Neuronal stem cell (in vitro differentiated cells): ENCODE measurements at regions not wholly inside any gene's neighbourhood (a gene's known extent, or its start where the extent isn't known, plus 50 kb on each side); places are given as distances from the start of the nearest gene placed in this dataset.

Source experiments
- DNase-seq: peaks from one replicate; pipeline ENCODE4 v3.0.0-alpha.2; 2013; ENCODE audit warnings: low spot score
- H2AFZ ChIP-seq: one replicate; pipeline ENCODE4 v1.6.1; 2013; ENCODE audit warnings: mild to moderate bottlenecking, low read length, inconsistent platforms
- H2AK5ac ChIP-seq: 2 replicates; pipeline ENCODE4 v1.6.1; 2013; ENCODE audit warnings: low read depth, mild to moderate bottlenecking, inconsistent platforms, low read length, moderate library complexity, mixed read lengths
- H2BK120ac ChIP-seq: 2 replicates; pipeline ENCODE4 v1.6.1; 2013; ENCODE audit warnings: low read depth, mild to moderate bottlenecking, inconsistent platforms, low read length, moderate library complexity, mixed read lengths
- H2BK12ac ChIP-seq: one replicate; pipeline ENCODE4 v1.6.1; 2013; ENCODE audit warnings: low read length, inconsistent platforms
- H2BK15ac ChIP-seq: 2 replicates; pipeline ENCODE4 v1.6.1; 2013; ENCODE audit warnings: mild to moderate bottlenecking, low read length, inconsistent platforms, mixed read lengths
- H2BK5ac ChIP-seq: one replicate; pipeline ENCODE4 v1.6.1; 2013; ENCODE audit warnings: inconsistent platforms, mild to moderate bottlenecking, low read length, moderate library complexity
- H3K14ac ChIP-seq: one replicate; pipeline ENCODE4 v1.6.1; 2013; ENCODE audit warnings: low read length, inconsistent platforms
- H3K18ac ChIP-seq: 2 replicates; pipeline ENCODE4 v1.6.1; 2013; ENCODE audit warnings: low read length, inconsistent platforms
- H3K23ac ChIP-seq: 2 replicates; pipeline ENCODE4 v1.6.1; 2013; ENCODE audit warnings: low read depth, mild to moderate bottlenecking, mixed read lengths, low read length, inconsistent platforms; ENCODE audit not compliant: poor library complexity
- H3K27ac ChIP-seq: replicated peaks from 3 replicates; pipeline ENCODE4 v1.5.1; 2013; ENCODE audit warnings: low read length, inconsistent platforms
- H3K27me3 ChIP-seq, 3 experiments: 2 replicates each; pipeline ENCODE4 v1.6.1; 2013; ENCODE audit warnings: low read length in 3 of 3, mild to moderate bottlenecking in 2 of 3, inconsistent platforms in 1 of 3, low read depth in 1 of 3, mixed read lengths in 1 of 3, moderate library complexity in 1 of 3; ENCODE audit not compliant: control insufficient read depth in 3 of 3, insufficient read depth in 3 of 3
- H3K36me3 ChIP-seq, 2 donors: replicated peaks in 1 of 2; 2 replicates each; pipeline ENCODE4 v1.6.1; 2013; ENCODE audit warnings: low read length in 2 of 2; ENCODE audit not compliant: control insufficient read depth in 2 of 2, insufficient read depth in 2 of 2
- H3K4ac ChIP-seq: 2 replicates; pipeline ENCODE4 v1.6.1; 2013; ENCODE audit warnings: inconsistent platforms, mild to moderate bottlenecking, low read length, moderate library complexity
- H3K4me1 ChIP-seq, 2 donors: 1 replicate in 1 of 2; 2 replicates in 1 of 2; pipeline ENCODE4 v1.6.1; 2013; ENCODE audit warnings: low read length in 2 of 2, low read depth in 1 of 2; ENCODE audit not compliant: control insufficient read depth in 2 of 2, insufficient read depth in 1 of 2
- H3K4me2 ChIP-seq: one replicate; pipeline ENCODE4 v1.6.1; 2013; ENCODE audit warnings: mild to moderate bottlenecking, low read length, inconsistent platforms; ENCODE audit not compliant: insufficient read depth, poor library complexity, severe bottlenecking
- H3K4me3 ChIP-seq, 2 donors: 2 replicates each; pipeline ENCODE4 v1.5.1; 2013; ENCODE audit warnings: low read length in 2 of 2, mild to moderate bottlenecking in 2 of 2, inconsistent platforms in 1 of 2, moderate library complexity in 1 of 2
- H3K79me1 ChIP-seq: one replicate; pipeline ENCODE4 v1.6.1; 2013; ENCODE audit warnings: low read depth, mild to moderate bottlenecking, inconsistent platforms, low read length, moderate library complexity
- H3K9ac ChIP-seq: one replicate; pipeline ENCODE4 v1.6.1; 2013; ENCODE audit warnings: mild to moderate bottlenecking, low read depth, low read length, inconsistent platforms; ENCODE audit not compliant: poor library complexity
- H3K9me3 ChIP-seq, 2 donors: replicated peaks in 1 of 2; 2 replicates each; pipeline versions ENCODE3 to v1.6.1; 2013; ENCODE audit warnings: low read length in 2 of 2, mild to moderate bottlenecking in 2 of 2, inconsistent platforms in 1 of 2, low read depth in 1 of 2, mixed read lengths in 1 of 2, moderate library complexity in 1 of 2; ENCODE audit not compliant: control insufficient read depth in 2 of 2, insufficient read depth in 1 of 2
- H4K8ac ChIP-seq: one replicate; pipeline ENCODE4 v1.6.1; 2013; ENCODE audit warnings: low read depth, mild to moderate bottlenecking, inconsistent platforms, low read length, moderate library complexity
- H4K91ac ChIP-seq: one replicate; pipeline ENCODE4 v1.6.1; 2013; ENCODE audit warnings: low read length, low read depth, mild to moderate bottlenecking, inconsistent platforms; ENCODE audit not compliant: poor library complexity
- WGBS, 2 donors: extraction: QIAGEN DNeasy Blood & Tissue Kit; methylation state at CpG; one replicate each; pipeline ENCODE4 v1.1.7; 2013; ENCODE audit warnings: missing lambda C conversion rate in 2 of 2, mixed read lengths in 1 of 2; ENCODE audit not compliant: insufficient read length in 2 of 2, insufficient replicate concordance in 1 of 2; ENCODE audit errors: extremely low coverage in 2 of 2; 5-methylcytosine and 5-hydroxymethylcytosine counted together

DNA sequence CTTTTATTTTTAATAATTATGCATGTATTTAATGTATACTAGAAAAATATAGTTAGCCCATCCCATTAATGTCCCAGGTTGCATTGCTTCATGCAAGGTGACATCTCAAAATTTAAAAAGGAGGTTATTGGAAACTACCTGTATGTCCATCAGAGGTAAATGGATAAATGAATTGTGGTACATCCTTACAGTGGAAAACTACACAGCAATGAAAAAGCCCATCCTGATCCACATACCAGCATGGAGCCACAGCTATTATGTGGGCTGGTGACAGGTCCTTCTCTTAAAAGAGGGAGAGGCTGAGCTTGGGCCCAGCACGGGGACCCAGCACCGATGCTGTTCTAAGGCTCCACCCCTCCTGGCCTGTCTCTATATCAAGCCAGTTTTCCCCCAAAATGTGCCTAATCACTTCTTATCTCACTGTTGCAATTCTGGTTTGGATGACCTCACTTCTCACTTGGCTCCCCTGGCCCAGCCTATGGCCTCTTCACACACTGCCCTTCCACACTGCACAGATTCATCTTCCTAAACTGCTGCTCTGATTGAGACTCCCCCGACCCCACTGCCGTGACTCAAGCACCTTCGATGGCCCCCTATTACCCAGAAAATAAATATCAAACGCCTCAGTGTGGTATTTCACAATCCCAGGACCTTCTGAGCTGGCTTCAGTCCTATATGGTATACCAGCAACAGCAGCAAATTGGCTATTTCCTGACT is 97.1 kb upstream of the NCOR2 start:
- Histone ChIP-seq H3K27ac (peak overlapping the region; percentile 10), H4K91ac (no peak overlapping the region), H3K4ac (no peak overlapping the region), H2BK12ac (no peak overlapping the region), H3K4me3 (no peak overlapping the region), H2AK5ac (no peak overlapping the region), H2BK120ac (no peak overlapping the region), H3K4me1 (peaks cover 0 to 2% of the 10 kb centered on the region in 2 donors), H3K23ac (no peak overlapping the region), H2AFZ (no peak overlapping the region), H3K4me2 (no peak overlapping the region), H2BK15ac (no peak overlapping the region), H3K14ac (no peak overlapping the region), H3K18ac (no peak overlapping the region), H3K9me3 (peaks cover 7 to 13% of the 10 kb centered on the region in 2 donors), H4K8ac (no peak overlapping the region), H3K79me1 (no peaks in the 10 kb centered on the region), H2BK5ac (no peak overlapping the region), H3K36me3 (no peaks in the 10 kb centered on the region), H3K9ac (no peak overlapping the region), H3K27me3 (peaks cover 0 to 45% (median 0%) of the 10 kb centered on the region in 3 experiments)
- no peak for DNase-seq
- WGBS, 2 donors = no CpG with 5 or more reads among the region's 6 CpGs

DNA sequence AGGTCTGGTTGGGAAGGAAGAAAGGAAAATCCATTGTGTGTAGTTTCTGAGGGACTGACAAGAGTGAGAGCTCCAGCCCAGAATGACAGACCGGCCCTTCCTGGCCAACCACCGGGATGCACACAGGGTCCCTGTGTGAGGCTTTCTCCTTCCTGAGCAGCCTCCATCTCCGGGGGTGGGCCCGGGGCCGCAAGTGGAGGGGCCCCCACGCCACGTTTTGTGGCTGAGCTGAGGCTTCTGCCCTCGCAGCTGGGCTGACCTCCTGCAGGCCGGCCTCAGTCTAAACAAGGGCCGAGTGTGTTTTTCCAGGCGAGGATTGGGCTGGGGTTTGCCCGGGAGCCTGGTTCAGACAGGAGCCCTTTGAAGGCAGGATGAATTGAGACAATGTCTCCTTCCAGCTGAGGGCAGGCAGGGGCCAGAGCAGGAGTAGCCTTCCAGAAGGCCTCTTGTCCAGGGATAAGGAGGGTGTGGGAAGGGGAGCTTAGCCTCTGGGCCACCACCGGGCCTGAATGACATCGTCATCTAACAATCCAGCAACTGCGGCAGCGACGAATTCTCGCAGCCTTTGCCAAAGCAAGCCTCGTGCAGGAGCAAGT is 96.5 kb upstream of the NCOR2 start:
- Histone ChIP-seq H3K14ac (no peak overlapping the region), H3K4me1 (peaks cover 0 to 2% of the 10 kb centered on the region in 2 donors), H3K27ac (peak overlapping the region; percentile 53), H4K91ac (no peak overlapping the region), H2BK120ac (no peak overlapping the region), H3K27me3 (peaks cover 0 to 51% (median 0%) of the 10 kb centered on the region in 3 experiments), H2AK5ac (no peak overlapping the region), H3K36me3 (no peaks in the 10 kb centered on the region), H2BK5ac (peak overlapping the region; percentile 25), H3K4me2 (no peak overlapping the region), H2BK15ac (no peak overlapping the region), H3K79me1 (no peaks in the 10 kb centered on the region), H3K18ac (peak overlapping the region; percentile 68), H2BK12ac (no peak overlapping the region), H4K8ac (no peak overlapping the region), H2AFZ (peak overlapping the region; percentile 42), H3K9me3 (peaks cover 7 to 13% of the 10 kb centered on the region in 2 donors), H3K4me3 (no peak overlapping the region), H3K4ac (no peak overlapping the region), H3K23ac (no peak overlapping the region), H3K9ac (no peak overlapping the region)
- no CpG with 5 or more reads among the region's 19 CpGs for WGBS, 2 donors
- DNase-seq = no peak

GRCh38 chr12:124663206-124663605 is 95.8 kb upstream of the NCOR2 start:
- H3K27me3 ChIP-seq = peaks cover 0 to 54% (median 0%) of the 10 kb centered on the region in 3 experiments
- H2BK15ac ChIP-seq = no peak overlapping the region
- H3K36me3 ChIP-seq = no peaks in the 10 kb centered on the region
- no peak overlapping the region for H4K8ac ChIP-seq
- no peak overlapping the region for H3K14ac ChIP-seq
- H3K4me1 ChIP-seq = peaks cover 0 to 2% of the 10 kb centered on the region in 2 donors
- no peak overlapping the region for H3K4ac ChIP-seq
- no peak overlapping the region for H4K91ac ChIP-seq
- no peak overlapping the region for H3K23ac ChIP-seq
- peak overlapping the region; percentile 53 for H3K27ac ChIP-seq
- no peak overlapping the region for H2AFZ ChIP-seq
- H2AK5ac ChIP-seq = no peak overlapping the region
- no peak overlapping the region for H3K4me3 ChIP-seq
- no peak overlapping the region for H3K9ac ChIP-seq
- no peak for DNase-seq
- peaks cover 7 to 13% of the 10 kb centered on the region in 2 donors for H3K9me3 ChIP-seq
- no peak overlapping the region for H3K18ac ChIP-seq
- H2BK5ac ChIP-seq = no peak overlapping the region
- no peak overlapping the region for H2BK12ac ChIP-seq
- no CpG with 5 or more reads among the region's 7 CpGs for WGBS, 2 donors
- no peak overlapping the region for H3K4me2 ChIP-seq
- no peaks in the 10 kb centered on the region for H3K79me1 ChIP-seq
- no peak overlapping the region for H2BK120ac ChIP-seq

GRCh38 chr12:124661341-124661740 is 93.9 kb upstream of the NCOR2 start:
- WGBS, 2 donors = no CpG with 5 or more reads among the region's 7 CpGs
- H3K9ac ChIP-seq = no peak overlapping the region
- H4K91ac ChIP-seq = no peak overlapping the region
- peak overlapping the region; percentile 80 for H3K18ac ChIP-seq
- no peak overlapping the region for H2BK12ac ChIP-seq
- no peak overlapping the region for H3K4me2 ChIP-seq
- no peak overlapping the region for H2BK15ac ChIP-seq
- H3K23ac ChIP-seq = no peak overlapping the region
- H3K79me1 ChIP-seq = no peaks in the 10 kb centered on the region
- H2BK5ac ChIP-seq = no peak overlapping the region
- peaks cover 7 to 11% of the 10 kb centered on the region in 2 donors for H3K9me3 ChIP-seq
- no peaks in the 10 kb centered on the region for H3K36me3 ChIP-seq
- H3K4me3 ChIP-seq = no peak overlapping the region
- H2BK120ac ChIP-seq = no peak overlapping the region
- no peak overlapping the region for H2AFZ ChIP-seq
- H3K4ac ChIP-seq = no peak overlapping the region
- H3K27ac ChIP-seq = no peak overlapping the region
- H3K4me1 ChIP-seq = peaks cover 0 to 9% of the 10 kb centered on the region in 2 donors
- no peak overlapping the region for H4K8ac ChIP-seq
- H2AK5ac ChIP-seq = no peak overlapping the region
- H3K14ac ChIP-seq = no peak overlapping the region
- DNase-seq = no peak
- peaks cover 0 to 54% (median 0%) of the 10 kb centered on the region in 3 experiments for H3K27me3 ChIP-seq
